GM21423 (cell line): ENCODE measurements at regions not wholly inside any gene's neighbourhood (a gene's known extent, or its start where the extent isn't known, plus 50 kb on each side); places are given as distances from the start of the nearest gene placed in this dataset.

Experiments
- ATAC-seq: cut with Tn5 transposase; IDR thresholded peaks from one replicate; pipeline ENCODE4 v1.9.1; 2021; ENCODE audit warnings: mild to moderate bottlenecking, moderate library complexity; ENCODE audit not compliant: unreplicated experiment

DNA sequence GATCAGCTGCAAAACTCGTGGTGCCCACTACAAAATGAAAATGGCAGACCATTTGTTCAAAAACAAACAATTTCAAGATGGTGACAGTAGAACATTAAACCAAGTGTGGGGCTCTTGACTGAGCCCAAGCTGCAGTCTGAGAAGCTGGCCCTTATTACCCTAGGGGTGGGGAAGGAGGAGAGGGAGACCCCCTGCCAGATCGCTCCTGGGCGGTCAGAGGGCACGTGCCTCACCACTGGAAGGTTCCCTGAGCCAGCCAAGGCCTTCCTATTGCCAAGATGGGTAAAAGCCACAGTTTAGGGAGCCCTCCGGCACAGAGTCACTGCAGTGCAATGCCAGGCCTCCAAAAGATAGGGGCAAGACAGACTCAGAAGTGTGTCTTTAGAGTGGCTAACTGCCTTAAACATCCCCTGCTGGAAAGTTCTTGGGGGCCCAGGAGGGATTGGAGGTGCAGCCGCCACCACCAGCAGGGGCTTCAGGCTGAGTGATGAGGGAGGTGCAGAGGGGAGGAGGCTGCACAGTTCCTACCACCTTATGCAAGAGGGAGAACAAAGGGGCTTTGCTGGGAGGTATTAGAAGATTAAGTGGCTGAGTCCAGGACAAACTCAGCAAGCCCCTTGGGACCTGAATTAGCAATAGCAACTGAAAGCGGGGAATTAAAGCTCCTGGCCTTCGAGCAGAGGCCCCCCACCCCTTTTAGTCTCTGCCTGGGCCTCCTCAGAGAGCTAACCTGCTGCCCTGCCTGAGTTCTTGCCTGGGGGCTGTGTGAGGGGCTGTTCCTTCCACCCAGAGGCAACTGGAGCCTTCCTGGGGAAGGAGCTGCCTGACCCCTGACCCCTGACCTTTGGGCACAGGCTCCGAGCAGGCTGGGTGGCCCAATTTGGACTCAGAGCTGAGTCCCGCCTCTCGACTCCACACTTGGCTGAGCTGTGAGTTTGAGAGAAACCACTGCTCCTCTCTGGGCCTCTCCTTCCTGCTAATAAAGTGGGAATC is 88.4 kb downstream of the VEGFA start:
- no peak for ATAC-seq

DNA sequence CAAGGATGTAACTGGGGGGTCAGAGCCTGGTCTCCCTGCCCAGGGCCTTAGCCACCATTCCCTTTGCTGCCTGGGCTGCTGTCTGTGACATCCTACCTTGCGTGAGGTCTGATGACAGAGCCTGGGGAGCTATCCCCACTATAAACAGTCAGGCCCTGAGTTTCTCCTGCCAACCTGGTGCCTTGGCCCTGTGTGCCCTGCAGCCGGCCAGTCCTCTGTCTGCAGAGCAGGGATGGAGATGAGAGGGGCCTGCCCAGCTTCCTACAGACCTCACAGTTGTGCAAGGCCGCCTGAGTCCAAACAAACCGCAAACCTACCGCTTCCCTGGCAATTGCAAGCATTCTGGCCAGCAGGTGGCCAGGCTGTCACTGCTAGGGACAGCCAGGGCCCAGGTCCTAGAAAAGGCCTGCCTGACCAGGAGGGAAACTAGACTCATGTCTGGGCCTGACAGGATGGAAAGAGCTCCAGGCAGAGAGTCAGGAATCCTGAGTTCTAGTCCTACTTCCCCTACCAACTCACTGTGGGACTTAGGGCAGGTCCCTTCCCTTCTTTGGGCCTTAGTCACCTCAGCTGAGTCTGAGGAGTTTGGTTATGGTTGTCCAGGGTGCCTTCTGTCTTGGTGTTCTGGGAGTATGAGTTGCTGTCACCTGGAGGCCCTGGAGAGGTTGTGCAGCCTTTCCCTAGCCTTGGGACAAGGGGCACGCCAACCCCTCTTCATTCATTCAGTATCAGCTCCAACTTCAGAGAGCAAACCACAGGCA is 86.2 kb downstream of the VEGFA start:
- no peak for ATAC-seq

DNA sequence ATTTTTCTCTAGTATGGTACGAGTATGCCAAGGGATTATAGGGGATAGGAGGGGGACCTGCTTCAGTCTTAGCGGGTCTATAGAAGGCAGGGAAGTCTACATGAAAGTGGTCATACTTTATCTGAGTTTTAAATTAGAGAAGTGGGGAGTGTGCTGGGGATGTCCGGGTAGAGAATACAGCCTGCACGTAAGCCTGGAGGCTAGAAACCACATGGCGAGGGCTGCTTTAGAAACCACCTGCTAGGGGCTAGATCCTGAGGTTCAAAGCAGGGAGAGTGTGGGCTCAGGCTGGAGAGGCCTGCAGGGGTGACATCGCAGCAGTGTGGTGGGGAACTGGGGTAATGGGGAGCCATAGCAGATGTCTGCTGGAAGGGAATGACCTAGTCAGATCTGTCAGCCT is 85.2 kb downstream of the VEGFA start:
- no peak for ATAC-seq

DNA sequence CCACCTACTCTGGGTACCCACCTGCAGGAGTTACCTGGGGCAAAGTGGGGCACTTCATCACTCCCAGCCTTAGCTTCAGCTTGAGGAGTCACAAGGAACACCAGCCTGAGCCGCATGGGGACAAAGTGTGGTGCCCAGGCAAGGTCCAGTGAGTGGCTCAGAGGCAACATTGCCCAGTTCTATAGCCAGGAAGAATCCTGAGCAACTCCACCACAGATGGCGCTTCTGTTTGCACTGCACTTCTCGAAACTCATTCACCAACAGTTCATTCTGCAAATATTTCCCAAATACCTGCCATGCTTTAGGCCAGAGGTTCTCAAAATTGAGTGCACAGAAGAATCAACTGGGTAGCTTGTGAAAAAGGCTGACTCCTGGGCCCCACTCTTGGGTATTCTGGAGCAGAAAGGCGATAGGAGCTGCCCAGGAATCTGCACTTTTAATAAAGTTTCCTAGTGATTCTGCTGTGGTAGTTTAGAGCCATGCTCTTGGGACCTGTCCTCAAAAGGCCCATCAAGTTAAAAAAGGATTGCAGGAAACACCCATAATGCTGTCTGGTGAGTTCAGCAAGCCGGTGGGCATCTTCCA is 83.1 kb downstream of the VEGFA start:
- ATAC-seq = no peak

DNA sequence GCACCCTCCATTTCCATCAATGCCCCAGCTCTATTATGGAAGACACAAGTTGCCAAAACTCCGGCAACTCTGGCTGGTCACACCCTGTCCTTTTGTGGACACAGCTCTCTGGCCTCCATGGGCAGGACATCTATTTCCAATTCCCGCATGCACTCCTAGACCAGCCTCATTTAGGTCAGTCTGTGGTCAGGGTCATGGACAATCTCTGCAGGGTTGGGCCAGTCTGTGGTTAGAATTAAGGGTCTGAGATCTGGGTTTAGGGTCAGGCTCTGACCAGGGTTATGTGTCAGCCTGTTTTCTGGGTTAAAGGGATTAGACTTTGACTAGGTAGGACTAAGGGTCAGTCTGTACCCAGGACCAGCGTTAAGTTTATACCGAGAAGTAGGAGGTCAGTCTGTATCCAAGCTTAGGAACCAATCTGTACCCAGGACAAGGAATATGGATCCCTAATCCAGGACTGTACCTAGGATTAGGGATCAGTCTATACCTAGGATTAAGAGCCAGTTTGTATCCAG is 82.4 kb downstream of the VEGFA start:
- no peak for ATAC-seq

DNA sequence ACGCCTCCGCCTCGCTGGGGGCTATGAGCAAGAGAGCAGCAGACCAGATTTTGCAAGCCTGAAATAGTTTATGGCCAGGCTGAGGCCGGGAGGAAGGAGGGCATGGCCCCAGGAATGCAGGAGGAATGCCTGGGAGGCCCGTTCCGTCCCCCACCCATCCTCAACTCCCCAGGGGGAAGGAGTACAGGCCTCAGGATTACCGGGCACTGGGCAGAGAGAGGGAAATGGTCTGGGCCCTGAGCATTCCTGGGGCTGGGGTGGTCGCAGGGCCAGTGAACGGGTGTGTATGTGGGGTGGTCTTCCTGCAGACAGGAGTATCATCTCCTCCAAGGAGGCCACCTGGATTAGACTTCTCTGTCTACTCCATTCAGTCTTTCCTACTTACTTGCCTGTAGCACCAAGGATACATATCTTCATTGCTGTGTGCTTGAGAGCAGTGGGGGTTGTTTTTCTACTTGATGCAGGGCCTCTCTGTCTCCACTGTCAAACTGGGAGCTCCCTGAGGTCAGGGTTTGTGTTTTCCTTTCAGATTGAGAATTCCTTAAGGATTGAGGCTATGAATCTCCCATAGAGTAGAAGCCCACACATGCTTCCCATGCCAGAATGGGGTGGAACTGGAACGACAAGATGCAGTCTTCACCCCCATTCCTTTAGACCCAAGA is 81.3 kb downstream of the VEGFA start:
- no peak for ATAC-seq

DNA sequence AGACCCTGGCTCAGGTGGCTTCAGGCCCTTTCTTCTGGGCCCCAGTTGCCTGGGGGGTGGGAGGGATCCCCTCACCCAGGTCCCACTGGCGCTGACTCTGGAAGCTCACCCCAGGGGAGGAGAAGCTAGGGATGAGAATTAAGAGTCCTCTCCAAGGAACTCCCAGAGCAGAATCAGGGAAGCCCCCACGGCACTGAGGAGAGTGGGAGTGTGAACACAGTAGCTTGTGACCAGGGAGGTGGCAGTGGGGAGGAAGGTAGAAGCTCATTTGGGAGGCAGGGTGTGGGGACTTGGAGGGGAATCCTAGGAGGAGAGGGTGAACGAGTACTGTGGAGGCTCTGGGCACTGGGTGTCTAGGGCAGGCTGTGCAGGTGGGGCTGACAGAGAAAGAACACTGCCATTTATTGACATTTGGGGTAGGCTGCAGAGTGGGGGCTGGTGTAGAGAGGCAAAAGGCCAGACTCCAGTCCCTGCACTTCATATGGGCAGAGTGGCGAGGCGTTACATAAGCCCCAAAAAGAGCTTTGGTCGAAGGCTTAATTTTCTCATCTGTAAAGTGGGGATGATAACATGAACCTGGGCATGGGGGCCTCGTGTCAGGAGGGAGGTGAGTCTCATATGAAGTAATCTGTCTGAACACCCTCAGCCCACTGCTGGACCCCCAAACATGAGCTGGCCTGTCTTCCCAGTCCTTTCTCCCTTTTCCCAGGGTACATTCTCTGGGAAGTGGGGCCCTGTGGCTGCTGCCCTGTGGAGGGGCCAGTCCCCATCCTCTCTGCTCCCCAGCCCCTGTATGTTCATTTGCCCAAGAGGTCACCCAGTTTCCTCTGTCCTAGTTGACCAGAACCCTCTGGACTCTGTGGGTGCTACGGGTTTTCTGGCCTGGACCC is 80.5 kb downstream of the VEGFA start:
- no peak for ATAC-seq

DNA sequence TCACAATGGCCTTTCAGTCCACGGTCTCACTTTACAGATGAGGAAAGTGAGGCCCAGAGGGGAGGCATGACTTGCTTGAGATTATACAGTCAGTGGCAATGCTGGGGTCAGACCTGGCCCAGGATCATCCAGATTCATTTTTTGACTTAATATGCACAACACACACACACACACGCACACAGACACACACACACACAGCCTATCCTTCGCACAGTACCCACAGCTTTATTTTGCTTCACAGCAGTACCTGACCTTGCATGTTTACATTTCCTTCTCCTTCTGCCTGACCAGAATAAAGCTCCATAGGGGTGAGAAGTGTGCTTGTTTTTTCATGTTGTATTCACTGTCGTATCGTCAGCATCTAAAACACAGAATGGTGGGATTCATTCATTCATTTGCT is 79.8 kb downstream of the VEGFA start:
- no peak for ATAC-seq

DNA sequence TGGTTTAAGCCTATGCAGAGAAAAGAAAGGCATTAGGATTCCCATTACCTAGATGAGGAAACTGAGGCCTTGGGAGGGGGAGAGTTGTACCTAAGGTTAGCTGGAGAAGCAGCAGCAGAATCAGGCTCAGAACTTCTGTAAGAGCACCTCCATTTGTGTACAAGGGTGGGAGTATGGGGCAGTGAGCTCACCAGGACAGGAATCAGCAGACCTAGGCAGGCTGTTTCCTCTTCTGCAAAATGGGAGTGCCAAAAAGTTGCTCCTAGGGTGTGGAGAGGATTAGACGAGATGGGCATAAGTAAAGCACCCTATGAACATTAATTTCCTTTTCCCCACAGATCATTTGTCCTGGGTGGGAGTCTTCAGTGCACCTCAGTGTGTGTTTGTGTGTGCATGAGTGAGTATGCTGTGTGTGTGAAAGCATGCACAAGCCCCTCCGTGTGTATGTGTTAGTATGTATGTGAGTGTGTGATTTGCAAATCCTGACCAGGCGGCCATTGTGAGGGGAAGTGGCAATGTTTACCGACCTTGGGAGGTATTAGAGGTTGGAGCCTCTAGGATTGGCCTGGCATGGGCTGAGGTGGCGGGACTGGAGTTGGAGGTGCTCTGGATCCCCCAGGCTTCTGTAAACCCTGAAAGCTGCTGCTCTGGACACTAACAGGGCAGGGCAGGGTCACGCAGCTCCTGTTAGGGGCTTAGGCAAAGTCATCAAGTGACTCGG is 78.8 kb downstream of the VEGFA start:
- no peak for ATAC-seq

DNA sequence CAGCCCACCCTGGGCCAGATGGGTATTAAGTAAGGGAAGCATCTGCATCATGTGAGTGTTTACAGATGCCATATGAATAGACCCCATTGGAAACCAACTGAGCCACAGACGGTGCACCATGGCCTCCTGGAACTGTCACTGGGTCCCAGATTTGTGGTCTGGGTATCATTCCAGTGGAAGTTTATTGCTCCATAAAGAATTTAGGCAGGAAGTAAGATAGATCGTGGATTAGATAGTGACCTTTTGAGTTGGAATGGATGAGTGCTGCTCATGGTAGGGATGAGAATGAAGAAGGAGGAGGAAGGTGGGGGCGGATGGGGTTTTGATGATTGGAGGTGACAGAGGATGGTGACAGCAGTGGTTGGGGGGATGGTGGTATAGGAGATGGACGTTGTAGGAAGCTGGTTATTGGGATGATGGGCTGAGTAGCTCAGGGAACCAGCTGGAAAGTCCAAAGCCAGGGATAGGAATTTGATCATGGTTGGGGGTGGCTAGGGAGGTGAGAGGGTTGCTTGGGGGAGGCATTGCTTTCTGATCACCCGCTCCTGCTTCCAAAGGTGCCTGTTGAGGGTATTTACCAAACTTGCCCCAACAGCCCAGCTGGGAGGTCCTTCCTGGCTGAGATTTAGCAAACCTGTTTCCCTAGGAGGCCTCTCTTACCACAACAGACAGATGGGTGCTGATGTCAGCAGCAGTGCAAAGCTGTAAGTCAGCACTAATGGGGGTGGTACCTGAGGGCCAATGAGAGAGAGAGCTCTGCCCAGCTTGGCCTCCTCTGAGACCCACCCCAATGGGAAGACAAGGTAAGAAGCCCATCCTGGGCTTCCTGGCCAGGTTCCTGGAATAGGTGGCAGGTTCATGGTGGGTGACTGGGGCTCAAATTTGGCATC is 78.0 kb downstream of the VEGFA start:
- no peak for ATAC-seq

DNA sequence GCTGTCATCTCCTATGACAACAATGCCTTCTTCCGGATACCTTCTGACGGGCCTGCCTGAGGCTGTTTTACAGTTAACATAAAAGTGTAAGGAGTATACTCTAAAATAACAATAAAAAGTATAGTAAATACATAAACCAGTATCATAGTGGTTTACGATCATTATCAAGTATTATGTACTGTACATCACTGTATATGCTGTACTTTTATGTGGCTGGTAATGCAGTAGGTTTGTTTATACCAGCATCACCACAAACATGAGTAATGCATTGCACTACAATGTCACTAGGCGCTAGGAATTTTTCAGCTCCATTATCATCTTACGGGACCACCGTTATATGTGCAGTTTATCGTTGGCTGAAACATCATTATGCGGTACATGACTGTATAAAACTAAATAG is 76.5 kb downstream of the VEGFA start:
- no peak for ATAC-seq

DNA sequence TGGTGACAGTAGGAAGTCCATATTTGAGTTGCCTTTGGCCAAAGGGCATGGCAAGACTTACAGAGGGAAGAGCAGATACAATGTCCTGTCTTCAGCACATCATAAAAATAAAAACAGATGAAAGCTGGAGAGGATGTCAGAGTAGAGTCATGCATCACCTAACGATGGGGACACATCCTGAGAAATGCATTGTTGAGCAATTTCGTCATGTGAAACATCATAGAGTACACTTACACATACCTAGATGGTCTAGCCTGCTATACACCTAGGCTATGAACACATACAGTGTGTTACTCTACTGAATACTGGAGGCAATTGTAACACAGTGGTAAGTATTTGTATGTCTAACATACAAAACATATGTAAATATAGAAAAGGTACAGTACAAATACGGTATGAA is 75.6 kb downstream of the VEGFA start:
- no peak for ATAC-seq

DNA sequence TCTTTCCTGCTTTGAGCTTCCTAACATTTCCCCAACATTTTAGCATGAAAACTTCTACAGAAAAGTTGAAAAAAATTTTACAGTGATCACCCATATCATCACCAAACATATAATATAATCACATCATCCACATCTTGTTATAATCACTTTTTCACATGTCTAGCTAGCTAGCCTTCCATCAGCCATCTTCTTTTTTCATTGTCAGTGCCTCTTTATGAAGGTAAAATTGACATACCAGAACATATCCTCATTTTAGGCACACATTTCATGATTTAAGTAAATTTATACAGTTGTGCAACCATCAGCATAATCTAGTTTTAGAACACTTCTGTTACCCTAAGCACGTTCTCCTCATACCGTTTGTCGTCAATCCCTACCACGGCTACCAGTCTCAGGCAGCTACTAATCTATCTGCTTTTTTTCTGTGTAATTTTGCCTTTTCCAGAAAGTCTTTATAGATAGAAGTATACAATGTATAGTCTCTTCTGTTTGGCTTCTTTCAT is 73.7 kb downstream of the VEGFA start:
- no peak for ATAC-seq

DNA sequence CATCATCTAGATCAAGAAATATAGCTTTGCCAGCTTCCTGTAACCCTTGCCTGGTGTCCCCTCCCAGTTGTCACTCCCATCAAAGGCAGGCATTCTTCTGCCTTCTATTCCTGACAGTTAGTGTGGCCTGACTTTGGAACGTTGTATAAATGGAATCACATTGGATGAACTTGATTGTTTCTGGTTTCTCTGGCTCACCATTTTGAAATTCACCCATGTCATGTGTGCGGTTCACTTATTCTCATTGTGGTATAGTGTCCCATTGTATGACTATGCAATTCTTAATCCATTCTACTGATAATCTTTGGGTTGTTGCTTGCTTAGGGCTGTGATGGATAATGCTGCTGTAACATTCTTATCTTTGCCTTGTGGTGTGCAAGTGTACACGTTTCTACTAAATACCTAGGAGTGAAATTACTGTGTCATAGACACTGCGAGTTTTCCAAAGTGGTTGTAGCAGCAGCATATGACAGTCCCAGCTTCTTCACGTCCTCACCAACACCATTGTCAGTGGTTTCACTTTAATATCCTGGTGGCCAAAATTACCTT is 73.2 kb downstream of the VEGFA start:
- no peak for ATAC-seq

DNA sequence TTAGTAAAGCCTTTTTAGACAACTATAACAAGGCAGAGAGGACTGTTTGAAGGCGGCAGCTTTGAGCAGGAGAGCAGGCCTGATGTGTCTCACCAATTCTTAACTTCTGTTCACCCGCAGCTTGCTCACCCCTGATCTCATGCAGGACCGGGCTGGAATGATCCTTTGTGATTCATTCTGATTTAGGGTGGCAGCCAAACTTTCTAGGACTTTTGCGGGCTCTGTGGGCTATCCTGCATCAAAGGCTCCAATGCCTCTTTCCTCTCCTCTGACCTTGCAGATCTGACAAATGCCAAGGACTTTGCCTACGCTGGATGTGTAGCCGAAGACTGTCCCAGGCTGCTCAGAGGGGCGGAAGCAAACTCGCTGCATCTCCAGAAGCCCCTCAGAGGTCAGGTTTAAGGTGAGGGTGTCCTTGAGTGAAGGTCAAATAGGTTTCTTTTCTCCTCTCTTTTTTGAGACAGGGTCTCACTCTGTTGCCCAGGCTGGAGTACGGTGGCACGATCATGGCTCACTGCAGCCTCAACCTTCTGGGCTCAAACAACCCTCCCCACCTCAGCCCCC is 72.3 kb downstream of the VEGFA start:
- no peak for ATAC-seq

DNA sequence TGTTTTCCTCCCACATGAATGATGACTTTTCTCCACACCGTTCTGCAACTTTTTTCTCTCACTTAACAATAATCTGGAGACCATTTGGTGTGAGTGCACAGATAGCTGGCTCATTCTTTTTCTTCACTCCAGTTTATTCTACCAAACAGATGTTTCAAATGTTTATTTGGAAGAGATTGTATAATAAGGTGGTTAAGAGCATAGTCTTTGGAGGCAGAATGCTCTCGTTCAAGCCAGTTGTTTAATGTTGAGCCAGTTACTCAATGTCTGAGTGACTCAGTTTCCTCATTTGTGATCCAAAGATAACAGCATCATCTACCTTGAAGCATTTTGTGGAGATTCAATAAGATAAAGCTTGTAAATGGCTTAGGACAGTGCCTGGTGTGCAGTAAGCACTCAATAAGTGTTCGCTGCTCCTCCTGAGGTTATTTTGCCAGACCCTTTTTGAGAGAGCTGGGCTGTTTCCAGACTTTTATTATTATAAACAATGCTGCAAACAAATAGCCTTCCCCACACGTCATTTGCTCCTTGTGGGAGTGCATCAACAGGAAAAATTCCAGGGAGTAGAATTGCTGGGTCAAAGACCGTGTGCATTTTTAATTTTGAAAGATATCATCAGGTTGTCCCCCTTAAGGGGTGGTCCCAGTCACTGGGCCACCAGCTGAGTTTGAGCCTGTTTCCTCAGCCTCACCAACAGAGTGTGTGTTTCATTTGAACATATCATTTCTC is 70.6 kb downstream of the VEGFA start:
- no peak for ATAC-seq
